ENCODE measurements at regions not wholly inside any gene's neighbourhood (a gene's known extent, or its start where the extent isn't known, plus 50 kb on each side); places are given as distances from the start of the nearest gene placed in this dataset.

- TF ChIP-seq CTCF (conservative IDR thresholded peaks at IDR 0.05; ENCODE audit: low read depth, low read length) (no peak), EZH2phosphoT487 (IDR thresholded peaks at IDR 0.05; ENCODE audit: borderline replicate concordance, low read length) (no peak)
These were observed 148.4 kb upstream of the ACVR2A start for GRCh38 chr2:147696426-147696825.

Data from PC-3 (cell line).